ENCODE measurements at regions not wholly inside any gene's neighbourhood (a gene's known extent, or its start where the extent isn't known, plus 50 kb on each side); places are given as distances from the start of the nearest gene placed in this dataset.

GRCh38 chr4:174387721-174388120 lies 104.0 kb downstream of the CEP44 start:
- TF ChIP-seq, protein P1, sequence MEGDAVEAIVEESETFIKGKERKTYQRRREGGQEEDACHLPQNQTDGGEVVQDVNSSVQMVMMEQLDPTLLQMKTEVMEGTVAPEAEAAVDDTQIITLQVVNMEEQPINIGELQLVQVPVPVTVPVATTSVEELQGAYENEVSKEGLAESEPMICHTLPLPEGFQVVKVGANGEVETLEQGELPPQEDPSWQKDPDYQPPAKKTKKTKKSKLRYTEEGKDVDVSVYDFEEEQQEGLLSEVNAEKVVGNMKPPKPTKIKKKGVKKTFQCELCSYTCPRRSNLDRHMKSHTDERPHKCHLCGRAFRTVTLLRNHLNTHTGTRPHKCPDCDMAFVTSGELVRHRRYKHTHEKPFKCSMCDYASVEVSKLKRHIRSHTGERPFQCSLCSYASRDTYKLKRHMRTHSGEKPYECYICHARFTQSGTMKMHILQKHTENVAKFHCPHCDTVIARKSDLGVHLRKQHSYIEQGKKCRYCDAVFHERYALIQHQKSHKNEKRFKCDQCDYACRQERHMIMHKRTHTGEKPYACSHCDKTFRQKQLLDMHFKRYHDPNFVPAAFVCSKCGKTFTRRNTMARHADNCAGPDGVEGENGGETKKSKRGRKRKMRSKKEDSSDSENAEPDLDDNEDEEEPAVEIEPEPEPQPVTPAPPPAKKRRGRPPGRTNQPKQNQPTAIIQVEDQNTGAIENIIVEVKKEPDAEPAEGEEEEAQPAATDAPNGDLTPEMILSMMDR (IDR thresholded peaks at IDR 0.05), result no peak
- no peak for TF ChIP-seq EZH2 (IDR thresholded peaks at IDR 0.05)
